Neural crest cell (in vitro differentiated cells): ENCODE measurements at regions not wholly inside any gene's neighbourhood (a gene's known extent, or its start where the extent isn't known, plus 50 kb on each side); places are given as distances from the start of the nearest gene placed in this dataset.

Experiments
- DNase-seq: peaks from one replicate; pipeline ENCODE4 v3.0.0; 2021; ENCODE audit warnings: low read depth, mixed read lengths, low spot score
- H3K27ac Mint-ChIP-seq: one replicate; pipeline ENCODE4 v1.8.0; 2021; ENCODE audit warnings: mild to moderate bottlenecking, mixed read lengths; ENCODE audit not compliant: unreplicated experiment
- H3K27me3 Mint-ChIP-seq: 2 replicates; pipeline ENCODE4 v1.8.0; 2021; ENCODE audit warnings: low read depth, mild to moderate bottlenecking, mixed read lengths
- H3K36me3 Mint-ChIP-seq: 2 replicates; pipeline ENCODE4 v1.8.0; 2021; ENCODE audit warnings: low read depth, mild to moderate bottlenecking, mixed read lengths
- H3K4me1 Mint-ChIP-seq: 2 replicates; pipeline ENCODE4 v1.8.0; 2021; ENCODE audit warnings: mixed read lengths
- H3K4me3 Mint-ChIP-seq: one replicate; pipeline ENCODE4 v1.8.0; 2021; ENCODE audit warnings: mild to moderate bottlenecking, mixed read lengths
- H3K9me3 Mint-ChIP-seq: 2 replicates; pipeline ENCODE4 v1.8.0; 2021; ENCODE audit warnings: mixed read lengths
- CTCF ChIP-seq: fragments of 200-600 bp; sonication (generic); conservative IDR thresholded peaks from 2 replicates; pipeline ENCODE4 v1.5.0; 2021; ENCODE audit warnings: antibody characterized with exemption, mild to moderate bottlenecking

DNA sequence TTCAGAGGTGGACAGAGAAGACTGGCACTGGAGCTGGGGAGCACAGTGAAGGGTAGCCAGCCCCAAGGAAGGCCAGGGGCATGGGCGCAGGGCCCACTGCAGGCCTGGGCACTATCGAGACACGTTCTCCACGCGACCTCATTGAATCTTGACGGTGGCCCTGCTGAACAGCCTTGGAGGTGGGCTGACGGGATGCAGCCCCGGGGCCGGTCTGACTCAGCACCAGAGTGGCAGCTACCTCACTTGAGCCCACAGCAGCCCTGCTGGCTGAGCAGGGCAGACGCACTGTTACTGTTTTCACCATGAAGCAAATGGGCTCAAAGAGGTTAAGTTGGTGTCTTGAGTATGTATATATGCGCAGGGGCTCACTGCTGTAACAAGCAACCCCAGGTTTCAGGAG is 78.8 kb upstream of the FOXF1 start:
- Mint-ChIP-seq H3K27ac (no peak overlapping the region), H3K4me3 (no peak overlapping the region), H3K4me1 (no peaks in the 10 kb centered on the region), H3K9me3 (no peaks in the 10 kb centered on the region), H3K27me3 (peaks cover 27% of the 10 kb centered on the region), H3K36me3 (no peaks in the 10 kb centered on the region)
- no peak for DNase-seq
- TF ChIP-seq CTCF: no peak

GRCh38 chr16:86432048-86432447 is 78.3 kb upstream of the FOXF1 start:
- Mint-ChIP-seq H3K27ac (no peak overlapping the region), H3K4me1 (no peaks in the 10 kb centered on the region), H3K9me3 (no peaks in the 10 kb centered on the region), H3K4me3 (no peak overlapping the region), H3K27me3 (peaks cover 32% of the 10 kb centered on the region), H3K36me3 (no peaks in the 10 kb centered on the region)
- TF ChIP-seq CTCF: no peak
- no peak for DNase-seq

DNA sequence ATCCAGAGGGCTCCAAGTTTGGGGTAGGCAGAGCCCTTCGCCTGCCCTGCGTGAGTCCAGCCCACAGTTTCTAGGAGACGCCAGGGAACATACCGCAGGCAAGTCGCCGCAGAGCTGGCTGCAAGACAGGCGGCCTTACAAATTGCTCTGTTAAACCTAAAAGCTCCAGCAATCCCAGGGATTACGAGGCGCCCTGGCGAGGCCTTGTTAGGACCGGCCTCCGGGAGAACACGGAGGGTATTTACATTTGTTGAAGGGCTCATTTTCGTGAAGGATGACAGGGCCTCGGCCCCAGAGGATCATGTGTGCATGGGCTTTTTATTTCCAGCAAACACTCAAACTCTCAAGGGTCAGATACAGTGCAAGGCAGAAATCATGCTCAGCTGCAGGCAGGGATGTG is 77.6 kb upstream of the FOXF1 start:
- Mint-ChIP-seq H3K4me3 (no peak overlapping the region), H3K27me3 (peaks cover 39% of the 10 kb centered on the region), H3K9me3 (peaks cover 4% of the 10 kb centered on the region), H3K36me3 (no peaks in the 10 kb centered on the region), H3K27ac (no peak overlapping the region), H3K4me1 (no peaks in the 10 kb centered on the region)
- TF ChIP-seq CTCF: no peak
- no peak for DNase-seq

- Mint-ChIP-seq H3K27ac (no peak overlapping the region), H3K4me1 (no peaks in the 10 kb centered on the region), H3K36me3 (no peaks in the 10 kb centered on the region), H3K27me3 (peaks cover 58% of the 10 kb centered on the region), H3K4me3 (no peak overlapping the region), H3K9me3 (peaks cover 4% of the 10 kb centered on the region)
- DNase-seq: no peak
- TF ChIP-seq CTCF: no peak
Measured at GRCh38 chr16:86436466-86437185, 73.7 kb upstream of the FOXF1 start.

DNA sequence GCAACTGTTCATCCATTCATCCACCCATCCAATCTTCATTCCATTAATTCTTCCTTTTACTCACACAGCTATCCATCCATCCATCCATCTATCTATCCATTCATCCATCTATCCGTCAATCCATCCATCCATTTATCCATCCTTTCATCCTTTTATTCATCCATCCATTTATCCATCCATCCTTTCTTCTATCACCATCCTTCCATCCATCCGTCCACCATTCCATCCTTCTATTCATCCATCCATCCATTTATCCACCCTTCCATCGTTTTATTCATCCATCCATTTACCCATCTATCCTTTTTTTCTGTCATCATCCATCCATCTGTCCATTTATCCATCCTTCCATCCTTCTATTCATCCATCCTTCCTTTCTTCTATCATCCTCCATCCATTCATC is 73.0 kb upstream of the FOXF1 start:
- H3K27ac Mint-ChIP-seq: no peak overlapping the region
- H3K27me3 Mint-ChIP-seq: peaks cover 58% of the 10 kb centered on the region
- peaks cover 4% of the 10 kb centered on the region for H3K9me3 Mint-ChIP-seq
- TF ChIP-seq CTCF: no peak
- no peaks in the 10 kb centered on the region for H3K36me3 Mint-ChIP-seq
- no peaks in the 10 kb centered on the region for H3K4me1 Mint-ChIP-seq
- no peak overlapping the region for H3K4me3 Mint-ChIP-seq
- DNase-seq: no peak
